Immature natural killer cell (primary cell): ENCODE measurements at regions not wholly inside any gene's neighbourhood (a gene's known extent, or its start where the extent isn't known, plus 50 kb on each side); places are given as distances from the start of the nearest gene placed in this dataset.

Source experiments
- DNase-seq, 3 donors: peaks; one replicate each; pipeline ENCODE4 v3.0.0; 2022; ENCODE audit warnings: mixed read lengths in 1 of 3
- H3K27ac Mint-ChIP-seq, 6 donors: one replicate each; pipeline ENCODE4 v1.8.0; 2020; ENCODE audit warnings: mixed read lengths in 6 of 6, mild to moderate bottlenecking in 5 of 6, inconsistent platforms in 4 of 6, moderate library complexity in 3 of 6
- H3K27me3 Mint-ChIP-seq, 3 donors: one replicate each; pipeline ENCODE4 v1.8.0; 2020 to 2021; ENCODE audit warnings: low read depth in 3 of 3, mild to moderate bottlenecking in 3 of 3, mixed read lengths in 3 of 3, moderate library complexity in 3 of 3, inconsistent platforms in 1 of 3
- H3K36me3 Mint-ChIP-seq, 3 donors: one replicate each; pipeline ENCODE4 v1.8.0; 2020; ENCODE audit warnings: mixed read lengths in 3 of 3, inconsistent platforms in 2 of 3, mild to moderate bottlenecking in 2 of 3
- H3K4me1 Mint-ChIP-seq, 2 donors: one replicate each; pipeline ENCODE4 v1.8.0; 2020; ENCODE audit warnings: inconsistent platforms in 2 of 2, mild to moderate bottlenecking in 2 of 2, mixed read lengths in 2 of 2, moderate library complexity in 1 of 2
- H3K4me3 Mint-ChIP-seq, 5 donors: one replicate each; pipeline ENCODE4 v1.8.0; 2020; ENCODE audit warnings: mild to moderate bottlenecking in 5 of 5, mixed read lengths in 5 of 5, inconsistent platforms in 3 of 5, moderate library complexity in 3 of 5
- H3K9me3 Mint-ChIP-seq, 6 donors: one replicate each; pipeline ENCODE4 v1.8.0; 2020; ENCODE audit warnings: mild to moderate bottlenecking in 6 of 6, mixed read lengths in 6 of 6, inconsistent platforms in 4 of 6, moderate library complexity in 3 of 6

DNA sequence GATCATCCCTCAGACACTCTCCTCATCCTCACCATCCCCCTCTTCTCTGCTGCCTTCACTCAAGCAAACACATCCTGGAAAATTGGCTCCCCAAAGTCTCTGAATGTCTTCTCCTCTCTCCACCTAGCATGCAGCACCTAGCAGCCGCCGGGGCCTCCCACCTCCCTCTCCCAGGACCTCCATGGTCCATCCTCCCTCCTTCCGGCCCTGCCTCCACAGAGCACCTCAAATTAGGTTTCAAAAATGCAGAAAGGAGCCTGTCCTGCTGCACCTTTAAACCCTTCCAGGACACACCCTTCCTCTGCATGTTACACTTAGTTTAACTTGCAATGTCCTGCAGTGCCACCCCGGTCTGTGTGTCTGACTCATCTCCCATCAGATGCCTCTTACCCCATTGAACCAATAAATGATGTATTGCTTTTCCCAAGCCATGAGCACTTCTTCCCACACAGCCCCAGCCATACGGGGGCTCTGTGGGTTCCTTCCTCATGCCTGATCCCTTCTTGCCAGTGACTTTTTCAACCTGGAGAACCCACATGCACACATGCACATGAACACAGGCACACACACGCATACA is 582.5 kb upstream of the MGMT start:
- no peak overlapping the region for H3K4me3 Mint-ChIP-seq
- DNase-seq = no peak
- H3K27ac Mint-ChIP-seq = no peak overlapping the region
- no peaks in the 10 kb centered on the region for H3K36me3 Mint-ChIP-seq
- peaks cover 2% of the 10 kb centered on the region in 3 donors for H3K27me3 Mint-ChIP-seq
- H3K4me1 Mint-ChIP-seq = no peaks in the 10 kb centered on the region
- H3K9me3 Mint-ChIP-seq = peaks cover 0 to 5% (median 0%) of the 10 kb centered on the region in 6 donors

DNA sequence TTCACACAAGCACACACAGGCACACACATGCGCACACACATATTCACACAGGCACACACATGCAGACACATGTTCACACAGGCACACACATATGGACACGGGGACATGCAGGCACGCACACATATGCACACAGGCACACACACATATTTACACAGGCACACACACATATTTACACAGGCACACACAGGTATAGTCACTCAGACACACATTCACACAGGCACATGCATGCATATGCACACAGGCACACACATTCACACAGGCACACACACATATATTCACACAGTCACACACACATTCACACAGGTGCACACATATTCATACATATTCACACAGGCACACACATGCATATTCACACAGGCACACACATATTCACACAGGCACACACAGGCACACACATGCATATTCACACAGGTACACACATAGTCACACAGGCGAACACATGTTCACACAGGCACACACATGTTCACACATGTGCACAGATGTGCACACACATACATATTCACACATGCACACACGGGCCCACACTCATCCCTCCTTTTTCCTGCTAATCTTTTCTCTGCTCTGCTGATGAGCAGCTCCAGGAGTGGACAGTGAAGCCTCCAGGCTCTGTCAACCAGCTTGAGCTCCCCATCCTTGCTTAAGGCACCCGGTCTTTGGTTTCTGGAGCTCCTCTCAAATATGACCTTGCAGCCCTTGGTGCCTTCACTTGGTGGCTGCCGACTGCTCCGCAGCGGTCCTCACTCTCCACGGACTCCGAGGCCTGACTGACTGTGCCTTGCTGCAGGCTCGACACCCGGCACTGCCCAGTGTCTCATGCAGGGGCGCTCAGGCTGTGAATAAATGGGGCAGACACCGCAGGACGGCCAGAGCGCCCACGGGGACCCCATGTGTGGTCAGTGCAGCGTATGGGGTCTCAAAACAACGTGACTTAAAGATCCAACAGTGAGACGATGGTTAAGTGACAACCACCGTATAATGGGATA is 581.2 kb upstream of the MGMT start:
- no peak for DNase-seq
- no peak overlapping the region for H3K27ac Mint-ChIP-seq
- no peaks in the 10 kb centered on the region for H3K36me3 Mint-ChIP-seq
- no peaks in the 10 kb centered on the region for H3K4me1 Mint-ChIP-seq
- peaks cover 1 to 2% (median 2%) of the 10 kb centered on the region in 3 donors for H3K27me3 Mint-ChIP-seq
- H3K9me3 Mint-ChIP-seq = peaks cover 0 to 5% (median 0%) of the 10 kb centered on the region in 6 donors
- no peak overlapping the region for H3K4me3 Mint-ChIP-seq

DNA sequence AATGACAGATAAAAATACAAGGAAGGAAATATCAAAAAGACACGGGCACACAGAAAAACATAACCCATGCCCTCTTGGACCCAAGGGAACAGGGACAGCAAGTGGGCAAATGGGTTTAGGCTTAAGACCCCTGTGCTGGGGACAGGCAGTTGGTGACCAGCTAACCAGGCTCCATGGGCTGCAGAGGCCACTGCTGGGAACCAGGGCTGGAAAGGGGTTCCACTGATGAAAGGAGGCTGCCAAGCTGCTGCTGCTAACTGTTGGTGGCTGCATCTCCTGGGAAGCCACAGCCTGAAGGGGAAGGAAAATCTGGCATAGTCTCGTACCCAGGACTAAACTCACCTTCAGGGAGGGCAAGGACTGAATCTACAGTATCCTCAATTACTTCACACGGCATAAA is 579.2 kb upstream of the MGMT start:
- peaks cover 0 to 5% (median 0%) of the 10 kb centered on the region in 6 donors for H3K9me3 Mint-ChIP-seq
- DNase-seq = no peak
- H3K27ac Mint-ChIP-seq = no peak overlapping the region
- peaks cover 1 to 5% (median 2%) of the 10 kb centered on the region in 3 donors for H3K27me3 Mint-ChIP-seq
- H3K36me3 Mint-ChIP-seq = no peaks in the 10 kb centered on the region
- no peaks in the 10 kb centered on the region for H3K4me1 Mint-ChIP-seq
- no peak overlapping the region for H3K4me3 Mint-ChIP-seq

DNA sequence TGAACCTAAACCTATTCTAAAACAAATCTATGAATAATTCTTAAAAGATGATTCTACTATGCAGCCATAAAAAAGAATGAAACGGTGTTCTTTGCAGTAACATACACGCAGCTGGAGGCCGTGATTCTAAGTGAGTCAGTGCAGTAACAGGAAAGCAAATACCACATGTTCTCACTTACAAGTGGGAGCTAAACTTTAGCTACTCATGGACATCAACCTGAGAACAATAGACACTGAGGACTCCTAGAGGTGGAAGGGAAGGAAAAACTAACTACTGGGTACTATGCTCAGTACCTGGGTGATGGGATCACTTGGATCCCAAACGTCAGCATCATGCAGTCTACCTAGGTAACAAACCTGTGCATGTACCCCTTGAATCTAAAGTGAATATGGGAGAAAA is 575.0 kb upstream of the MGMT start:
- DNase-seq = no peak
- peaks cover 0 to 5% (median 0%) of the 10 kb centered on the region in 6 donors for H3K9me3 Mint-ChIP-seq
- no peaks in the 10 kb centered on the region for H3K36me3 Mint-ChIP-seq
- no peaks in the 10 kb centered on the region for H3K4me1 Mint-ChIP-seq
- H3K27ac Mint-ChIP-seq = no peak overlapping the region
- H3K4me3 Mint-ChIP-seq = no peak overlapping the region
- H3K27me3 Mint-ChIP-seq = peaks cover 1 to 8% (median 4%) of the 10 kb centered on the region in 3 donors

DNA sequence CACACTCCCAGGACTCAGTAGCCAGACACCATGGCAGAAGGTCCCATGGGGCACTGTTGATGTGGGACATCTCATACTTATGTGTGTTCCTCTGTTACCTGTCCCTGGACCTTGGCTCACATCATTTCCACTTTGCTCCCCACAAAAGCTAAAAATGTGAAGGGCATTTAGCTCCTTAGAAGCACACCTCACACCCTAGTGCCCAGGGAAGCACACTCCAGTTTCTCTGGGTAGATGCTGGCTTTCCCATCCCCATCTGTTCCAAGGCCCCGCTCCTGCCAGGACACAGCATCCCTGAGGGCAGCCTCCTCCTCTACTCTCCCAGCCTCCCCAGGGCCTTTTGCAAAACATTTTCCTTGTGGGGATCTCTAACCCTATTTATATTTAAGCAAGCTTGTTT is 572.4 kb upstream of the MGMT start:
- Mint-ChIP-seq H3K4me1 (no peaks in the 10 kb centered on the region), H3K36me3 (no peaks in the 10 kb centered on the region)

DNA sequence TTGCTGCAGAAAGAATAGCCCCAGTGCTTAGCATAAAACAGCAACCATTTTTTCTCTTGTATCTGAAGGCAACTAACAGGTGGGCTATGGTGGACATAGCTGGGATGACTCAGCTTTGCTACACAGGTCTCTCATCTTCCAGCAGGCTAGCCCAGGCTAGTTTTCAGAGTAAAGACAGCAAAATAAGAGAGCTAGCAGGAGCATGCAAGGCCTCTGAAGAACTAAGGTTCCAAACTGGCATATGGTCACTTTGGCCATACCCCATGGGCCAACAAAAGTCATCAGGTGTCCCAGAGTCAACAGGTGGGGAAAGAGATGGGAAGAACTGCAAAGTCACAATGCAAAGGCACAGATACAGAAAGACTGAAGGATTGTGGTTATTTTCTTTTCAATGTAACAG is 571.6 kb upstream of the MGMT start:
- DNase-seq = no peak
- Mint-ChIP-seq H3K4me3 (no peak overlapping the region), H3K27me3 (peaks cover 2 to 6% (median 3%) of the 10 kb centered on the region in 3 donors), H3K36me3 (no peaks in the 10 kb centered on the region), H3K27ac (no peak overlapping the region), H3K9me3 (peaks cover 0 to 2% (median 0%) of the 10 kb centered on the region in 6 donors), H3K4me1 (no peaks in the 10 kb centered on the region)

More for the DNA sequence above, 572.4 kb upstream of the MGMT start:
- peaks cover 2 to 6% (median 3%) of the 10 kb centered on the region in 3 donors for H3K27me3 Mint-ChIP-seq
- H3K9me3 Mint-ChIP-seq = peaks cover 0 to 2% (median 0%) of the 10 kb centered on the region in 6 donors
- H3K27ac Mint-ChIP-seq = no peak overlapping the region
- DNase-seq = no peak
- no peak overlapping the region for H3K4me3 Mint-ChIP-seq

DNA sequence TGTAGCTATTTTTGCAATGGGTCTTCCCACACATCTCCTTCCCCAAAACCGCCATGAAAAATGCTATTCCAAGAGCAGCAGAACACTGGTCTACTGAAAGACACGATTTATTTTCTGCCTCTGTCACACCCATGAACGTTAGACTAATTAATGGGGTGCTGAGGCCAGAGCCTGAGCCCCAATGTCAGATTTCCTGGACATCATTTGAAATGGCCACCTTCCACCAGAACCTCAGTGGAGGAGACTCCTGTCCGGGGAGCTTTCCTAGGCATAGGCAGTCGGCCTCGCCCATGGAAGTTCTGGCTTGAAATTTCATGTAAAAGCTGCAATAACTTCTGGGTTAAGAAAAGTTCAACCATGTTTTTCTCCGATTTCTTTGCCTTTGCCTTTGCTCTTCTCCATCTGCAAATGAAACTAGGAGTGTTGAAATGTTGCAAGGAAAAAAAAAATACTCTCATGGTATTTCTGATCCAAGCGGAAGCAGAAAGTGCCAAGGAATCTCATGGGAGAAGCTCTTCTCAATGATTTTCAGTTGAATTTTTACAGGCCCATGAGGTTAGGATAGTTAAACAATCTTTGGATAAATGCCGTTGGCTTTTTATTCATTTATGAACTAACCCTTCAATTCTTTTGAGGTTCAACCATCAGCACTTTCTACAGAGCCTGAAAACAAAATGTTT is 570.8 kb upstream of the MGMT start:
- H3K27ac Mint-ChIP-seq = no peak overlapping the region
- peaks cover 1 to 6% (median 2%) of the 10 kb centered on the region in 3 donors for H3K27me3 Mint-ChIP-seq
- H3K36me3 Mint-ChIP-seq = no peaks in the 10 kb centered on the region
- no peak overlapping the region for H3K4me3 Mint-ChIP-seq
- peaks cover 0 to 2% (median 0%) of the 10 kb centered on the region in 6 donors for H3K9me3 Mint-ChIP-seq
- H3K4me1 Mint-ChIP-seq = no peaks in the 10 kb centered on the region
- no peak for DNase-seq

DNA sequence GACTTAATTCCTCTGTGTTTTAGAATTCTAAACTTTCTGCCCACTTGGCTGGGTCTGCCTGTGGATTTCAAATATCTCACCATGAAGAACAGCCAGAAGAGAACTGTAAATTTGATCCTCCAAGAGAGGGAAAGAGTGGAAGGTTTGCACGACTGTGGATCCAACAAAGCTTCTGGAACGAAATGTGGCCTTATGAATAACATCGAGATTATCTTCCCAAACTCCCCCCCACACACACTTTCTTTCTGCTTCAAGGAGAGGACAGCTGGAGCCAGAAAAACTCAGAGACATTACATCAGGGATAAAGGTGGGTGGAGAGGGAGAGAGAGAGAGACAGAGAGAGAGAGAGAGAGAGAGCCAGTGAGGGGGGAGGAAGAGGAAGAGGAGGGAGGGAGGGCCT is 570.1 kb upstream of the MGMT start:
- H3K4me3 Mint-ChIP-seq = no peak overlapping the region
- H3K27me3 Mint-ChIP-seq = peaks cover 1 to 3% (median 2%) of the 10 kb centered on the region in 3 donors
- no peak overlapping the region for H3K27ac Mint-ChIP-seq
- H3K36me3 Mint-ChIP-seq = no peaks in the 10 kb centered on the region
- DNase-seq = no peak
- H3K9me3 Mint-ChIP-seq = no peaks in the 10 kb centered on the region
- H3K4me1 Mint-ChIP-seq = no peaks in the 10 kb centered on the region

DNA sequence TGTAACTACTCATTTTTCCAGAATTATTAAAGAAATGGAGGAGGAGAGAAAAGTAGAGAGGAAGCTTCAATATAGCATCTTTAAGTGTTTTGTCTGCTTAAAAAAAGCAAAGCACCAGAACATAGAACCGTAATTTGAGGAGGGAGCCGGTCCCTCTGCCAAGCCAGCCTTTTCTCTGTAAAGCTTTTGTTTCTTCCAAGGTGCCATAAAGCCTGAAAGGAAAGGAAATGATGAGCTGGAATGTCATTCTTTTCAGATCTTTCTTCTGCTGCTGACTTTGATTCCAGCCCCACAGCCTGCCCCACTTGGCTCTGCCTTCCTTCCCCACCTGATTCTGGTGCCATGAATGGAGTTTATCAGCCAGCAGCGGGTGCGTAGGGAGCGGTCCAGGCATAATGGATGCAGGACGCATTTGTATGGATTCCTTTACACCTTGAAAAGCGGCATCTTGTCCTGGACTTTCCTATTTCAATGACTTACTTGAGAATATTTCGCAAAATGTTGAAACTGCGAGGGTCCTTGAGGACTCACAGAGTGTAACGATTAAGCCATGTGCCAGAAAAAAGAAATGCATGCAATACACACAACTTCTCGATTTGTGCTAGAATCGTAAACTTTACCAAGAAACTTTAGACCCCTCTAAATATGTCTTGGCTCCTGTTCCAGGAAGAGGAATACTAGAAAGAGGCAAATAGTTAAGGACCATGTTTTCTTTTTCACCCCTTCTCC is 569.5 kb upstream of the MGMT start:
- Mint-ChIP-seq H3K27ac (no peak overlapping the region), H3K4me1 (no peaks in the 10 kb centered on the region), H3K27me3 (peaks cover 2 to 4% (median 4%) of the 10 kb centered on the region in 3 donors), H3K4me3 (no peak overlapping the region), H3K36me3 (no peaks in the 10 kb centered on the region), H3K9me3 (no peaks in the 10 kb centered on the region)
- no peak for DNase-seq

DNA sequence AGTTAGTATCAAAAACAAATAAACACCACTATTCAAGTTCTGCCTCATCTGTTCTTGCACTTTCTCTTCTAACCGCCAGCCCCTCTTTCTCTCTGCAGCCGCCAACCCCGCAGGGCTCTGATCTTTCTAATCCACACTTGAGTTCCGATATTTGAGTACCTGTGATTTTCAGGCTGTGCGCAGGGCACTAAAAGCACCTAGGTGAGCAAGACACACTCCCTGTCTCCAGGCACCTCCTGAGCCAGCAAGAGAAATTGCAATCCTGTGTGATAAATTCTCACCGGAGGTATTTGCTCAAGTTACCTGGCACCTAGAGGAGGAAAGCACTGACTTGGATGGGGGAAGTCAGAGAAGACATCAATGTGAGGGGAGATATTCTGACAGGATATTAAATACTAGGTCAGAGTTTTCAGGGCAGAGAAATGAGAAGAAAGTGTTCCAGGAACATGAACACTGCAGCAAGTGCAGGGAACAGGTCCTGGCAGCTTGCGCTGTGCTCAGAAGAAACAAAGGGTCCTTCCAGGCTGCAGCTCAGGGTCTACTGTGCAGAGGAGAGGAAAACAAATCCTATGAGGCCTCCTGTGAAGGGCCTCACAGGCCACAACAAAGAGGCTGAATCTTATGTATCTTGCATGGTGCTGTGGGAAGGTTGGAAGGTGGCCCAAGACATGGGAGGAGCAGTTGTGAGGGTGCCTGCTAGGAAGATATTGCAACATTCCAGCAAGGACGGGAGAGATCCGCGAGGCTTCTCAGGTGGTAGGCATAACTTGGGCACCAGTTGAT is 568.7 kb upstream of the MGMT start:
- DNase-seq = no peak
- Mint-ChIP-seq H3K9me3 (no peaks in the 10 kb centered on the region), H3K4me1 (no peaks in the 10 kb centered on the region), H3K27ac (no peak overlapping the region), H3K27me3 (peaks cover 2 to 9% (median 7%) of the 10 kb centered on the region in 3 donors), H3K36me3 (no peaks in the 10 kb centered on the region), H3K4me3 (no peak overlapping the region)

DNA sequence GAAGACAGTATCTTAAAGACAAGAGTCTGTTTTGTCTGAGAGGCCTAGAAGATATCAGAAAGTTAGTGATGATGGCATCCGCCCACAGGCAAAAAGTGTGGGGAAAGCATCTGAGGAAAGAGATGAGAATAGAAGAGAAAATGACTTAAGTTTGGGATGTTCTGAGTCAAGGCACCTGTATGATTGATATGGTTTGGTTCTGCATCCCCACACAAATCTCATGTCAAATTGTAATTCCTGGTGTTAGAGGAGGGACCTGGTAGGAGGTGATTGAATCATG is 568.2 kb upstream of the MGMT start:
- no peaks in the 10 kb centered on the region for H3K9me3 Mint-ChIP-seq
- H3K27ac Mint-ChIP-seq = no peak overlapping the region
- peaks cover 6 to 9% (median 7%) of the 10 kb centered on the region in 3 donors for H3K27me3 Mint-ChIP-seq
- H3K36me3 Mint-ChIP-seq = no peaks in the 10 kb centered on the region
- H3K4me1 Mint-ChIP-seq = no peaks in the 10 kb centered on the region
- DNase-seq = no peak
- no peak overlapping the region for H3K4me3 Mint-ChIP-seq

DNA sequence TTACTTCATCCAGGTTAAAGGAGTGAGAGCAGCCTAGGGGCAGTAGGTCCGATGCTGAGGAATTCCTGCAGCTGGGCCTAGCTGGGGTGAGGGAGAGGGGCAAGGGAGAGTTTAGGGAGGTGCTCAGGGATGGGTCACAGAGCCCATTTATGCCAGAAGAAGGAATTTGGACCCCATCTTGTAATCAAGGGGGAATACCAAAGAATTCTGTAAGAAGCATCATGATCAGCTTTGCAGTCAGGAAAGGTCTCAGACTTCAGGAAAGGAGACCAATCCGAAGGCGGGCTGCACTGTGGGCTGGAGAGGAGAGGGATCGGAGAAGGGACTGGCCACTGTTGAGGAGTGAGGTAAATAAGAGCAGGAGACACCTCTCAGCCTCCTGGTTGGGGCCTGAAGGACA is 566.6 kb upstream of the MGMT start:
- no peak for DNase-seq
- Mint-ChIP-seq H3K4me3 (no peak overlapping the region), H3K4me1 (no peaks in the 10 kb centered on the region), H3K9me3 (no peaks in the 10 kb centered on the region), H3K27me3 (peaks cover 4 to 9% (median 6%) of the 10 kb centered on the region in 3 donors), H3K27ac (no peak overlapping the region), H3K36me3 (no peaks in the 10 kb centered on the region)

DNA sequence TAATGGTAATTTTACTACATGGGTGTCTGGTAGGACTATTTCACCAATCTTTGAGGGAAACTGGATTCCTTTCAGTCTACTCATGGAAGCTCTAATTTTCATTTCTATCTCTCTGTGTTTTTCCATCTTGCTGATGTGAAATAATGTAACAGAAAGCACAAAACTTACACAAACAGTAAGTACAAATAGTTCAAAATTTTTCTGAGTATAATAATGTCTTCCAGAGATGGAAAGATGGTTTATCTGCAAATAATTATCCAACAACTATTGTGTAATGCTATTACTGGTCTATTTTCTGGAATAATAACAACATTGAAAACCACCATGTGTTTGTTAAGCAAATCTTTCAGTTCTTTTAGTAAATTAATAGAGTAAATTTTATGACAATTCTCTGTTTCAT is 565.8 kb upstream of the MGMT start:
- no peaks in the 10 kb centered on the region for H3K4me1 Mint-ChIP-seq
- H3K36me3 Mint-ChIP-seq = no peaks in the 10 kb centered on the region
- no peaks in the 10 kb centered on the region for H3K9me3 Mint-ChIP-seq
- peaks cover 4 to 9% (median 4%) of the 10 kb centered on the region in 3 donors for H3K27me3 Mint-ChIP-seq
- no peak for DNase-seq
- no peak overlapping the region for H3K27ac Mint-ChIP-seq
- H3K4me3 Mint-ChIP-seq = no peak overlapping the region
